ENCODE measurements at regions not wholly inside any gene's neighbourhood (a gene's known extent, or its start where the extent isn't known, plus 50 kb on each side); places are given as distances from the start of the nearest gene placed in this dataset.
A peak's percentile ranks its signal among the peaks of the same experiment; 100 is the strongest.

- no peak overlapping the region for H3K27ac ChIP-seq (ENCODE audit: low read depth, low read length)
- no peaks in the 10 kb centered on the region for H3K4me1 ChIP-seq (ENCODE audit: control insufficient read depth, insufficient read depth, low read length)
- no peak overlapping the region for H3K4me3 ChIP-seq (ENCODE audit: low read length)
- H3K27me3 ChIP-seq (ENCODE audit: control insufficient read depth, insufficient read depth, low read length) = no peaks in the 10 kb centered on the region
- no peak overlapping the region for H3K9ac ChIP-seq (ENCODE audit: low read length)
- no peaks in the 10 kb centered on the region for H3K36me3 ChIP-seq (ENCODE audit: control insufficient read depth, insufficient read depth, low read length)
These were observed 125.3 kb upstream of the FOXF1 start for GRCh38 chr16:86384980-86385379.

GRCh38 chr16:86387468-86388440 lies 122.6 kb upstream of the FOXF1 start:
- H3K36me3 ChIP-seq (ENCODE audit: control insufficient read depth, insufficient read depth, low read length) = no peaks in the 10 kb centered on the region
- H3K27me3 ChIP-seq (ENCODE audit: control insufficient read depth, insufficient read depth, low read length) = no peaks in the 10 kb centered on the region
- no peak overlapping the region for H3K27ac ChIP-seq (ENCODE audit: low read depth, low read length)

GRCh38 chr16:86388976-86389375 lies 121.4 kb upstream of the FOXF1 start:
- H3K4me3 ChIP-seq (ENCODE audit: low read length) = no peak overlapping the region
- H3K4me1 ChIP-seq (ENCODE audit: control insufficient read depth, insufficient read depth, low read length) = no peaks in the 10 kb centered on the region
- H3K9ac ChIP-seq (ENCODE audit: low read length) = no peak overlapping the region
- no peaks in the 10 kb centered on the region for H3K27me3 ChIP-seq (ENCODE audit: control insufficient read depth, insufficient read depth, low read length)
- no peak overlapping the region for H3K27ac ChIP-seq (ENCODE audit: low read depth, low read length)
- H3K36me3 ChIP-seq (ENCODE audit: control insufficient read depth, insufficient read depth, low read length) = no peaks in the 10 kb centered on the region

More at GRCh38 chr16:86387468-86388440, 122.6 kb upstream of the FOXF1 start:
- Histone ChIP-seq H3K9ac (ENCODE audit: low read length) (no peak overlapping the region), H3K4me1 (ENCODE audit: control insufficient read depth, insufficient read depth, low read length) (no peaks in the 10 kb centered on the region), H3K4me3 (ENCODE audit: low read length) (no peak overlapping the region)

GRCh38 chr16:86389566-86390328 lies 120.6 kb upstream of the FOXF1 start:
- Histone ChIP-seq H3K36me3 (ENCODE audit: control insufficient read depth, insufficient read depth, low read length) (no peaks in the 10 kb centered on the region), H3K4me1 (ENCODE audit: control insufficient read depth, insufficient read depth, low read length) (no peaks in the 10 kb centered on the region), H3K27ac (ENCODE audit: low read depth, low read length) (no peak overlapping the region), H3K27me3 (ENCODE audit: control insufficient read depth, insufficient read depth, low read length) (no peaks in the 10 kb centered on the region), H3K9ac (ENCODE audit: low read length) (no peak overlapping the region), H3K4me3 (ENCODE audit: low read length) (no peak overlapping the region)

GRCh38 chr16:86390335-86390734 lies 120.0 kb upstream of the FOXF1 start:
- peaks cover under 1% of the 10 kb centered on the region for H3K4me1 ChIP-seq (ENCODE audit: control insufficient read depth, insufficient read depth, low read length)
- H3K4me3 ChIP-seq (ENCODE audit: low read length) = no peak overlapping the region
- no peaks in the 10 kb centered on the region for H3K36me3 ChIP-seq (ENCODE audit: control insufficient read depth, insufficient read depth, low read length)
- no peak overlapping the region for H3K9ac ChIP-seq (ENCODE audit: low read length)
- no peaks in the 10 kb centered on the region for H3K27me3 ChIP-seq (ENCODE audit: control insufficient read depth, insufficient read depth, low read length)
- no peak overlapping the region for H3K27ac ChIP-seq (ENCODE audit: low read depth, low read length)

GRCh38 chr16:86391486-86391885 lies 118.8 kb upstream of the FOXF1 start:
- peaks cover 12% of the 10 kb centered on the region for H3K4me1 ChIP-seq (ENCODE audit: control insufficient read depth, insufficient read depth, low read length)
- no peak overlapping the region for H3K27ac ChIP-seq (ENCODE audit: low read depth, low read length)
- H3K27me3 ChIP-seq (ENCODE audit: control insufficient read depth, insufficient read depth, low read length) = no peaks in the 10 kb centered on the region
- H3K4me3 ChIP-seq (ENCODE audit: low read length) = no peak overlapping the region
- H3K36me3 ChIP-seq (ENCODE audit: control insufficient read depth, insufficient read depth, low read length) = no peaks in the 10 kb centered on the region
- no peak overlapping the region for H3K9ac ChIP-seq (ENCODE audit: low read length)

GRCh38 chr16:86391984-86392383 lies 118.3 kb upstream of the FOXF1 start:
- H3K36me3 ChIP-seq (ENCODE audit: control insufficient read depth, insufficient read depth, low read length) = no peaks in the 10 kb centered on the region
- peaks cover 16% of the 10 kb centered on the region for H3K4me1 ChIP-seq (ENCODE audit: control insufficient read depth, insufficient read depth, low read length)
- no peak overlapping the region for H3K4me3 ChIP-seq (ENCODE audit: low read length)
- H3K27ac ChIP-seq (ENCODE audit: low read depth, low read length) = no peak overlapping the region
- no peak overlapping the region for H3K9ac ChIP-seq (ENCODE audit: low read length)
- no peaks in the 10 kb centered on the region for H3K27me3 ChIP-seq (ENCODE audit: control insufficient read depth, insufficient read depth, low read length)

- Histone ChIP-seq H3K9ac (ENCODE audit: low read length) (no peak overlapping the region), H3K36me3 (ENCODE audit: control insufficient read depth, insufficient read depth, low read length) (no peaks in the 10 kb centered on the region), H3K4me1 (ENCODE audit: control insufficient read depth, insufficient read depth, low read length) (peaks cover 19% of the 10 kb centered on the region), H3K4me3 (ENCODE audit: low read length) (no peak overlapping the region), H3K27ac (ENCODE audit: low read depth, low read length) (no peak overlapping the region), H3K27me3 (ENCODE audit: control insufficient read depth, insufficient read depth, low read length) (no peaks in the 10 kb centered on the region)
These were observed 117.7 kb upstream of the FOXF1 start for GRCh38 chr16:86392436-86393152.

GRCh38 chr16:86393907-86394626 lies 116.3 kb upstream of the FOXF1 start:
- Histone ChIP-seq H3K36me3 (ENCODE audit: control insufficient read depth, insufficient read depth, low read length) (no peaks in the 10 kb centered on the region), H3K4me3 (ENCODE audit: low read length) (no peak overlapping the region), H3K27me3 (ENCODE audit: control insufficient read depth, insufficient read depth, low read length) (no peaks in the 10 kb centered on the region), H3K27ac (ENCODE audit: low read depth, low read length) (no peak overlapping the region), H3K9ac (ENCODE audit: low read length) (no peak overlapping the region), H3K4me1 (ENCODE audit: control insufficient read depth, insufficient read depth, low read length) (peaks cover 19% of the 10 kb centered on the region)

- Histone ChIP-seq H3K4me3 (ENCODE audit: low read length) (no peak overlapping the region), H3K27me3 (ENCODE audit: control insufficient read depth, insufficient read depth, low read length) (no peaks in the 10 kb centered on the region), H3K9ac (ENCODE audit: low read length) (no peak overlapping the region), H3K27ac (ENCODE audit: low read depth, low read length) (peak overlapping the region; percentile 95), H3K4me1 (ENCODE audit: control insufficient read depth, insufficient read depth, low read length) (peaks cover 19% of the 10 kb centered on the region), H3K36me3 (ENCODE audit: control insufficient read depth, insufficient read depth, low read length) (no peaks in the 10 kb centered on the region)
These were observed 114.8 kb upstream of the FOXF1 start for GRCh38 chr16:86395477-86395876.

- Histone ChIP-seq H3K4me1 (ENCODE audit: control insufficient read depth, insufficient read depth, low read length) (peaks cover 19% of the 10 kb centered on the region), H3K27me3 (ENCODE audit: control insufficient read depth, insufficient read depth, low read length) (no peaks in the 10 kb centered on the region), H3K4me3 (ENCODE audit: low read length) (no peak overlapping the region), H3K36me3 (ENCODE audit: control insufficient read depth, insufficient read depth, low read length) (no peaks in the 10 kb centered on the region), H3K9ac (ENCODE audit: low read length) (no peak overlapping the region), H3K27ac (ENCODE audit: low read depth, low read length) (peak overlapping the region; percentile 95)
These were observed 113.9 kb upstream of the FOXF1 start for GRCh38 chr16:86396422-86396821.

Measured in rectal smooth muscle tissue (tissue), 1 donor.